ENCODE measurements at regions not wholly inside any gene's neighbourhood (a gene's known extent, or its start where the extent isn't known, plus 50 kb on each side); places are given as distances from the start of the nearest gene placed in this dataset.

DNA sequence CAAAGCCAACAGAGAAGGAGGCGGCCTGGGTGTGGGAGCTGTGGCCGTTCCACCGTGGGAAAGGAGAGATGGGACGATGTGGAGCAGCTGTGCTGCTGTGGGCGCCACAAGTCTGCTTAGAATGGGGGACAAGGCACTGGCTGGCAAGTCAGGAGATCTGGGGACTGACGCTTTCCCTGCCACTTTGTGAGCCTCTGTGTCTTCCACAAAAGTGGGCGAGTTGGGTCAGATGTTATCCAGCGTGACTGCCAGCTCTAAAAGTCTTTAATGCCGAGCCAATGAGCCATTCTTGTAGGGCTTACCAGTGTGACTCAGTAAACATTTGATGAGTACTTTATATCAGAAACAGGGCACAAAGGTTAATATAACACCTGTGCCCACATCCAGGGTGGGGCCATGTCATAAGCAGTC lies 113.6 kb upstream of the MGAT5 start:
- ChIA-PET POLR2A (interaction anchor here (0.5 kb wide), 1 partner anchor 79 kb away, joined by 3 read pairs; no protein-coding TSS in a partner anchor), CTCF (ENCODE audit: low intra/inter-chr PET ratio) (no interaction called here)
- TF ChIP-seq, protein P1, sequence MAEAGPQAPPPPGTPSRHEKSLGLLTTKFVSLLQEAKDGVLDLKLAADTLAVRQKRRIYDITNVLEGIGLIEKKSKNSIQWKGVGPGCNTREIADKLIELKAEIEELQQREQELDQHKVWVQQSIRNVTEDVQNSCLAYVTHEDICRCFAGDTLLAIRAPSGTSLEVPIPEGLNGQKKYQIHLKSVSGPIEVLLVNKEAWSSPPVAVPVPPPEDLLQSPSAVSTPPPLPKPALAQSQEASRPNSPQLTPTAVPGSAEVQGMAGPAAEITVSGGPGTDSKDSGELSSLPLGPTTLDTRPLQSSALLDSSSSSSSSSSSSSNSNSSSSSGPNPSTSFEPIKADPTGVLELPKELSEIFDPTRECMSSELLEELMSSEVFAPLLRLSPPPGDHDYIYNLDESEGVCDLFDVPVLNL (CRISPR knock-in tag; IDR thresholded peaks at IDR 0.05; ENCODE audit: low read depth), result no peak
- TF ChIP-seq SMC3 (conservative IDR thresholded peaks at IDR 0.05; ENCODE audit: insufficient read depth, low read depth, low read length) (no peak), ZNF79 (CRISPR knock-in tag; IDR thresholded peaks at IDR 0.05; ENCODE audit: low read depth) (no peak), EP300 (IDR thresholded peaks at IDR 0.05; ENCODE audit: low read length) (no peak), SMAD1 (IDR thresholded peaks at IDR 0.05; ENCODE audit: low read depth, low read length, partially characterized antibody) (no peak), GATA2 (CRISPR knock-in tag; IDR thresholded peaks at IDR 0.05) (no peak), HIVEP1 (CRISPR knock-in tag; IDR thresholded peaks at IDR 0.05) (no peak), HNRNPK (IDR thresholded peaks at IDR 0.05; ENCODE audit: low read depth, low read length, poor library complexity, severe bottlenecking) (no peak), HLTF (IDR thresholded peaks at IDR 0.05) (no peak), ZNF232 (CRISPR knock-in tag; IDR thresholded peaks at IDR 0.05) (no peak), ZNF780A (CRISPR knock-in tag; IDR thresholded peaks at IDR 0.05) (no peak), BRF1 (IDR thresholded peaks at IDR 0.05; ENCODE audit: borderline replicate concordance, extremely low read depth, insufficient read length) (no peak), MEIS2 (IDR thresholded peaks at IDR 0.05; ENCODE audit: partially characterized antibody) (no peak), ZNF253 (CRISPR knock-in tag; conservative IDR thresholded peaks at IDR 0.05) (no peak), DNMT1 (IDR thresholded peaks at IDR 0.05) (no peak), MEF2D (tag; conservative IDR thresholded peaks at IDR 0.05; ENCODE audit: low read depth) (no peak), EZH2 (IDR thresholded peaks at IDR 0.05; ENCODE audit: borderline replicate concordance, low read depth, low read length) (no peak), PHF21A (IDR thresholded peaks at IDR 0.05; ENCODE audit: borderline replicate concordance, low read depth) (no peak), PHF20 (IDR thresholded peaks at IDR 0.05; ENCODE audit: partially characterized antibody) (no peak)
- TF ChIP-seq, protein P2, sequence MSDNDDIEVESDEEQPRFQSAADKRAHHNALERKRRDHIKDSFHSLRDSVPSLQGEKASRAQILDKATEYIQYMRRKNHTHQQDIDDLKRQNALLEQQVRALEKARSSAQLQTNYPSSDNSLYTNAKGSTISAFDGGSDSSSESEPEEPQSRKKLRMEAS (CRISPR knock-in tag; IDR thresholded peaks at IDR 0.05), result no peak
- FAIRE-seq (no peak), ATAC-seq (no peak), DNase-seq (ENCODE audit: extremely low read depth in 1 of 4, low spot score in 3 of 4) (no peak)
- Histone ChIP-seq H4K20me1 (replicated peaks; ENCODE audit: control insufficient read depth, insufficient read depth, low read length) (no peaks in the 10 kb centered on the region), H2AFZ (ENCODE audit: low read depth, low read length) (no peak overlapping the region), H3K4me1 (replicated peaks in 1 of 2; ENCODE audit: control insufficient read depth in 2 of 2, insufficient read depth in 2 of 2, low read length in 2 of 2) (peaks cover 0 to 7% of the 10 kb centered on the region in 2 experiments; a peak in 2 of 5 replicates), H3K9ac (ENCODE audit: insufficient read depth in 1 of 2, low read depth in 2 of 2, low read length in 2 of 2) (no peak overlapping the region), H3K4me2 (ENCODE audit: insufficient read depth, low read length) (no peak overlapping the region), H3K9me3 (replicated peaks; ENCODE audit: control insufficient read depth, insufficient read depth, low read depth, low read length) (no peaks in the 10 kb centered on the region), H3K27ac (ENCODE audit: extremely low read depth, low read depth, low read length) (no peak overlapping the region), H3K36me3 (ENCODE audit: control insufficient read depth, insufficient read depth, low read length) (no peaks in the 10 kb centered on the region), H3K4me3 (no peak overlapping the region), H3K27me3 (ENCODE audit: control insufficient read depth in 2 of 2, insufficient read depth in 2 of 2, low read length in 2 of 2) (no peaks in the 10 kb centered on the region), H3K79me2 (ENCODE audit: control insufficient read depth, insufficient read depth, low read length) (no peaks in the 10 kb centered on the region), H3K9me1 (ENCODE audit: control insufficient read depth, insufficient read depth, low read length) (no peaks in the 10 kb centered on the region)
- 71% methylated on average over 7 of the region's 9 CpGs for WGBS (ENCODE audit: insufficient coverage, low coverage, missing lambda C conversion rate)
- in situ Hi-C loops (cut with MboI), result no loop called here
- intact Hi-C loops (cut with micrococcal nuclease), result no loop called here
- BruUV-seq (replicated peaks), result no TSS peak
